Liver (tissue), 8 donors: ENCODE measurements at regions not wholly inside any gene's neighbourhood (a gene's known extent, or its start where the extent isn't known, plus 50 kb on each side); places are given as distances from the start of the nearest gene placed in this dataset.

Experiments used
- DNase-seq: peaks from one replicate; pipeline ENCODE4 v3.0.0-alpha.2; 2017; ENCODE audit warnings: low spot score
- H3K27ac ChIP-seq, 2 donors: one replicate each; pipeline ENCODE4 v1.7.0; 2013; ENCODE audit warnings: inconsistent platforms in 2 of 2, low read length in 2 of 2, control low read depth in 1 of 2, low read depth in 1 of 2, mild to moderate bottlenecking in 1 of 2
- H3K27me3 ChIP-seq, 4 donors: one replicate each; pipeline versions ENCODE4 v1.6.1 to v1.7.0; 2013; ENCODE audit warnings: low read length in 3 of 4, inconsistent platforms in 1 of 4, mild to moderate bottlenecking in 1 of 4, moderate library complexity in 1 of 4; ENCODE audit not compliant: control insufficient read depth in 4 of 4, insufficient read depth in 4 of 4
- H3K36me3 ChIP-seq, 4 donors: one replicate each; pipeline versions ENCODE4 v1.6.1 to v1.7.0; 2013; ENCODE audit warnings: low read length in 3 of 4, mild to moderate bottlenecking in 3 of 4, low read depth in 1 of 4, moderate library complexity in 1 of 4; ENCODE audit not compliant: control insufficient read depth in 4 of 4, insufficient read depth in 3 of 4
- H3K4me1 ChIP-seq, 4 donors: one replicate each; pipeline versions ENCODE4 v1.6.1 to v1.7.0; 2013; ENCODE audit warnings: low read length in 3 of 4, mild to moderate bottlenecking in 3 of 4, moderate library complexity in 1 of 4; ENCODE audit not compliant: control insufficient read depth in 4 of 4, insufficient read depth in 4 of 4
- H3K4me3 ChIP-seq, 3 donors: one replicate each; pipeline versions ENCODE4 v1.6.1 to v1.7.0; 2013; ENCODE audit warnings: low read length in 3 of 3, control low read depth in 1 of 3, low read depth in 1 of 3, mild to moderate bottlenecking in 1 of 3
- H3K9ac ChIP-seq, 2 donors: one replicate each; pipeline ENCODE4 v1.7.0; 2013; ENCODE audit warnings: low read length in 2 of 2, mild to moderate bottlenecking in 2 of 2, moderate library complexity in 2 of 2, control low read depth in 1 of 2, low read depth in 1 of 2
- H3K9me3 ChIP-seq, 4 donors: one replicate each; pipeline versions ENCODE4 v1.6.1 to v1.7.0; 2013; ENCODE audit warnings: low read length in 3 of 4; ENCODE audit not compliant: control insufficient read depth in 4 of 4
- ATF3 ChIP-seq: IDR thresholded peaks from 2 replicates; pipeline ENCODE4 v1.6.1; 2016; ENCODE audit warnings: antibody characterized with exemption
- CTCF ChIP-seq: fragments of 150-350 bp; IDR thresholded peaks from 2 replicates; pipeline ENCODE4 v1.5.1; 2017; ENCODE audit warnings: improper control_type of control experiment, low read depth, low read length; ENCODE audit not compliant: missing input control
- EGR1 ChIP-seq, 2 donors: IDR thresholded peaks; 2 replicates each; pipeline ENCODE4 v1.6.1; 2016 to 2018; ENCODE audit warnings: antibody characterized with exemption in 2 of 2, low read depth in 2 of 2
- FOXA1 ChIP-seq: IDR thresholded peaks from 2 replicates; pipeline ENCODE4 v1.6.1; 2016; ENCODE audit warnings: antibody characterized with exemption
- FOXA2 ChIP-seq: IDR thresholded peaks from 2 replicates; pipeline ENCODE4 v1.6.1; 2016; ENCODE audit warnings: antibody characterized with exemption
- GABPA ChIP-seq, 2 donors: IDR thresholded peaks in 1 of 2; conservative IDR thresholded peaks in 1 of 2; 2 replicates each; pipeline ENCODE4 v1.6.1; 2016; ENCODE audit warnings: antibody characterized with exemption in 2 of 2, mild to moderate bottlenecking in 1 of 2, moderate library complexity in 1 of 2
- HNF4A ChIP-seq, 2 donors: conservative IDR thresholded peaks; 2 replicates each; pipeline ENCODE4 v1.6.1; 2016; ENCODE audit warnings: antibody characterized with exemption in 2 of 2, mild to moderate bottlenecking in 2 of 2
- HNF4G ChIP-seq: IDR thresholded peaks from 2 replicates; pipeline ENCODE4 v1.6.1; 2016; ENCODE audit warnings: antibody characterized with exemption
- JUND ChIP-seq, 2 donors: IDR thresholded peaks; 2 replicates each; pipeline ENCODE4 v1.6.1; 2016; ENCODE audit warnings: antibody characterized with exemption in 2 of 2
- NR2F2 ChIP-seq: IDR thresholded peaks from 2 replicates; pipeline ENCODE4 v1.6.1; 2016; ENCODE audit warnings: antibody characterized with exemption
- RAD21 ChIP-seq, 2 donors: IDR thresholded peaks; 2 replicates each; pipeline ENCODE4 v1.6.1; 2016; ENCODE audit warnings: antibody characterized with exemption in 2 of 2, mild to moderate bottlenecking in 2 of 2
- REST ChIP-seq: IDR thresholded peaks from 2 replicates; pipeline ENCODE4 v1.6.1; 2016; ENCODE audit warnings: antibody characterized with exemption, mild to moderate bottlenecking
- RXRA ChIP-seq, 2 donors: IDR thresholded peaks; 2 replicates each; pipeline ENCODE4 v1.6.1; 2017 to 2018; ENCODE audit warnings: antibody characterized with exemption in 2 of 2, mild to moderate bottlenecking in 1 of 2
- SP1 ChIP-seq: IDR thresholded peaks from 2 replicates; pipeline ENCODE4 v1.6.1; 2018; ENCODE audit warnings: antibody characterized with exemption, mild to moderate bottlenecking
- TAF1 ChIP-seq: conservative IDR thresholded peaks from 2 replicates; pipeline ENCODE4 v1.6.1; 2016; ENCODE audit warnings: antibody characterized with exemption, mild to moderate bottlenecking
- YY1 ChIP-seq: IDR thresholded peaks from 2 replicates; pipeline ENCODE4 v1.6.1; 2016; ENCODE audit warnings: antibody characterized with exemption, mild to moderate bottlenecking
- ZBTB33 ChIP-seq: IDR thresholded peaks from 2 replicates; pipeline ENCODE4 v1.6.1; 2016; ENCODE audit warnings: antibody characterized with exemption
- WGBS: extraction: QIAGEN DNeasy Blood & Tissue Kit; methylation state at CpG from one replicate; pipeline ENCODE4 v1.1.7; 2013; 5-methylcytosine and 5-hydroxymethylcytosine counted together
- TF ChIP-seq, protein P1 (sequence below): IDR thresholded peaks from 2 replicates; pipeline ENCODE4 v1.6.1; 2016; ENCODE audit warnings: antibody characterized with exemption
- donor health status: healthy.
- donor health status: healthy.
- donor health status: healthy.
- donor health status: healthy.
- donor health status: healthy.

DNA sequence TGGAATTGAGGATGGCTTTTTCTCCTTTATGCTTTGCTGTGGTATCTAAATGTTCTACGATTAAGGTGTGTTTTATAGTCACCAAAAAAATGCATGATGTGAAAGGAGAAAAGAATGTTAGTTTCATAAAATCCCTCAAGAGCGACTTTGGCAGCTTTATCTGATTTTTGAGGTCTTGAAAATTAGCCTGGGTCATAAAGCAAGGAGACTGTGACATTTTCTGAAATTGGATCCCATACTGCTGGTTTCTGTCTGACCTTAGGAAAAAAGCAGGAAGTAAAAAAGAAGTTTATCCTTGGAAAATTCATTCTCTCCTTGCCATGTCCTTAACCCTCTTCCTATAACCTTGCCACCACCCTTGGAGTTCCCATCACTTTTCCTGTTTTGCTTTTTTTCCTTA, 525.3 kb downstream of the CD83 start:
- no peaks in the 10 kb centered on the region for H3K4me1 ChIP-seq
- WGBS = 88% methylated on average over 2 of the region's 2 CpGs
- H3K9me3 ChIP-seq = no peaks in the 10 kb centered on the region
- H3K27me3 ChIP-seq = peaks cover 0 to under 1% (median 0%) of the 10 kb centered on the region in 4 donors
- TF ChIP-seq ZBTB33 (no peak), EGR1 (IDR thresholded peaks at IDR 0.05; ENCODE audit: low read depth in 2 of 2) (no peak), ATF3 (no peak), HNF4G (no peak), GABPA (IDR thresholded peaks at IDR 0.05 in 1 of 2, conservative IDR thresholded peaks at IDR 0.05 in 1 of 2) (no peak), RXRA (IDR thresholded peaks at IDR 0.05) (no peak), RAD21 (IDR thresholded peaks at IDR 0.05) (no peak), YY1 (no peak), TAF1 (no peak), CTCF (no peak), REST (no peak), NR2F2 (no peak), FOXA2 (no peak), FOXA1 (no peak), HNF4A (conservative IDR thresholded peaks at IDR 0.05) (no peak), SP1 (no peak)
- TF ChIP-seq, protein P1, sequence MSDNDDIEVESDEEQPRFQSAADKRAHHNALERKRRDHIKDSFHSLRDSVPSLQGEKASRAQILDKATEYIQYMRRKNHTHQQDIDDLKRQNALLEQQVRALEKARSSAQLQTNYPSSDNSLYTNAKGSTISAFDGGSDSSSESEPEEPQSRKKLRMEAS = no peak
- no peaks in the 10 kb centered on the region for H3K36me3 ChIP-seq
- H3K4me3 ChIP-seq = no peak overlapping the region
- no peak for DNase-seq
- no peak overlapping the region for H3K9ac ChIP-seq
- no peak overlapping the region for H3K27ac ChIP-seq

DNA sequence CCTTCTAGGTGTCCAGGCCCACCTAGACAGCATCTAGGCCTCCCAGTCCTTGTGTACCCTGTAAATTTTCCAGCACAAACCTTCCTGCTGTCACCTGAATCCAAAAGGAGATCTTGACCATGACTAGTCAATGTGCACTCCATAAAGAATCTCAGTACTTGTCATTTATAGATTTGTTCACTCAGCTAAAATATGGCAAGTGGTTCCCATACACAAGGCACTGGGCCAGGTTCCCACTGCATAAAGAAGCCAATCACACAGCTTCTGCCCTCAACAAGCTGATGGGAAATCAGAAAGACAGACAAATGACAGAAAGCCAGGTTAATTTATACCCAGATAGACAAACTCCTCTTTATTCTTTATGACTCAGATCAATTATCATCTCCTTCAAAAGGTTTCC, 526.8 kb downstream of the CD83 start:
- no peaks in the 10 kb centered on the region for H3K9me3 ChIP-seq
- H3K36me3 ChIP-seq = no peaks in the 10 kb centered on the region
- H3K4me1 ChIP-seq = no peaks in the 10 kb centered on the region
- no peaks in the 10 kb centered on the region for H3K27me3 ChIP-seq
- H3K27ac ChIP-seq = no peak overlapping the region
- H3K9ac ChIP-seq = no peak overlapping the region
- DNase-seq = no peak
- H3K4me3 ChIP-seq = no peak overlapping the region
- no peak for TF ChIP-seq ATF3
- TF ChIP-seq HNF4G = no peak
- no peak for TF ChIP-seq RXRA (IDR thresholded peaks at IDR 0.05)
- no peak for TF ChIP-seq RAD21 (IDR thresholded peaks at IDR 0.05)
- no peak for TF ChIP-seq NR2F2
- no peak for TF ChIP-seq JUND (IDR thresholded peaks at IDR 0.05)
- no peak for TF ChIP-seq EGR1 (IDR thresholded peaks at IDR 0.05; ENCODE audit: low read depth in 2 of 2)
- TF ChIP-seq, protein P1 = no peak
- TF ChIP-seq YY1 = no peak
- no peak for TF ChIP-seq ZBTB33
- TF ChIP-seq GABPA (IDR thresholded peaks at IDR 0.05 in 1 of 2, conservative IDR thresholded peaks at IDR 0.05 in 1 of 2) = no peak
- no peak for TF ChIP-seq FOXA2
- no peak for TF ChIP-seq HNF4A (conservative IDR thresholded peaks at IDR 0.05)
- TF ChIP-seq SP1 = no peak
- TF ChIP-seq FOXA1 = no peak
